ENCODE measurements at regions not wholly inside any gene's neighbourhood (a gene's known extent, or its start where the extent isn't known, plus 50 kb on each side); places are given as distances from the start of the nearest gene placed in this dataset.

- no peak for DNase-seq (ENCODE audit: extremely low spot score)
- CTCF ChIA-PET = interaction anchor here (0.7 to 2.6 kb wide), 4 partner anchors 15 to 151 kb away, joined by 3 to 9 read pairs (median 6); no protein-coding TSS in a partner anchor
- no peak for TF ChIP-seq CTCF (IDR thresholded peaks at IDR 0.05; ENCODE audit: control extremely low read depth, extremely low read depth, low read depth, missing control alignments)
- POLR2A ChIA-PET = no interaction called here
Measured at GRCh38 chrX:24410514-24411189, 50.2 kb downstream of the SUPT20HL1 start.

GRCh38 chrX:24412637-24413363, 52.3 kb upstream of the PDK3 start:
- DNase-seq (ENCODE audit: extremely low spot score) = no peak
- ChIA-PET CTCF (interaction anchor here (0.9 to 1.3 kb wide), 2 partner anchors 10 to 25 kb away, joined by 3 to 4 read pairs; no protein-coding TSS in a partner anchor), POLR2A (no interaction called here)
- TF ChIP-seq CTCF (IDR thresholded peaks at IDR 0.05; ENCODE audit: control extremely low read depth, extremely low read depth, low read depth, missing control alignments) = no peak
